ENCODE measurements at regions not wholly inside any gene's neighbourhood (a gene's known extent, or its start where the extent isn't known, plus 50 kb on each side); places are given as distances from the start of the nearest gene placed in this dataset.

DNA sequence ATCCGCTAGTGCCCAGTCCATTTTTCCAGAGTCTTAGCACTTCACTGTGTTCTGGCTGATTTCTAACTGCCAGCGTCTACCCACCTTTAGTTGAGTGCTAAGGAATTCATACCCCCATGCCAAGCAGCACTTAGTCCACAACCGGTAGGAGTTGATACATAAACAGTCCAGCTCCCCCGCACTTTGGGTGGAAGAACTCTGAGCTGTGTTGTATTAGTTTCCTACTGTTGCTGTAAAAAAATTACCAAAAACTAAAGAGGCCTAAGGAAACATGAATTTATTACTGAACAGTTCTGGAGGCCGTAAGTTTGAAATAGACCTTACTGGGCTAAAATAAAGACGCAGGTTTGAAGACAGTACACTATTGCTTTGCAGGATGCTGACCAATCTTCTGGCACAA lies 87.6 kb downstream of the SLC24A2 start:
- Histone ChIP-seq H3K4me3 (ENCODE audit: low read length) (no peak overlapping the region), H3K23ac (ENCODE audit: low read length) (no peak overlapping the region), H3K79me2 (ENCODE audit: control insufficient read depth, insufficient read depth, low read length) (no peaks in the 10 kb centered on the region), H2AK5ac (ENCODE audit: low read length) (no peak overlapping the region), H4K8ac (ENCODE audit: low read depth, low read length) (no peak overlapping the region), H3K36me3 (ENCODE audit: control insufficient read depth, insufficient read depth, low read length) (no peaks in the 10 kb centered on the region), H3K27me3 (ENCODE audit: insufficient read depth, low read length, poor library complexity) (no peaks in the 10 kb centered on the region), H2BK120ac (ENCODE audit: low read depth, low read length) (peak overlapping the region; percentile 45), H3K79me1 (ENCODE audit: low read length) (no peaks in the 10 kb centered on the region), H3K4ac (ENCODE audit: low read depth, low read length) (no peak overlapping the region), H3K4me2 (ENCODE audit: low read length) (no peak overlapping the region), H2BK15ac (replicated peaks; ENCODE audit: low read depth) (no peak overlapping the region), H3K56ac (ENCODE audit: low read length) (no peak overlapping the region), H3K4me1 (ENCODE audit: control insufficient read depth, low read depth, low read length) (peaks cover 4% of the 10 kb centered on the region), H4K5ac (ENCODE audit: low read length) (no peak overlapping the region), H3K9ac (ENCODE audit: low read length) (no peak overlapping the region), H3K18ac (ENCODE audit: low read length) (no peak overlapping the region), H3K27ac (ENCODE audit: low read depth, low read length) (no peak overlapping the region), H2BK5ac (ENCODE audit: low read length) (no peak overlapping the region)
- DNase-seq: no peak
- no CpG with 5 or more reads among the region's 6 CpGs for WGBS (ENCODE audit: extremely low coverage, insufficient coverage, low lambda C conversion rate)

DNA sequence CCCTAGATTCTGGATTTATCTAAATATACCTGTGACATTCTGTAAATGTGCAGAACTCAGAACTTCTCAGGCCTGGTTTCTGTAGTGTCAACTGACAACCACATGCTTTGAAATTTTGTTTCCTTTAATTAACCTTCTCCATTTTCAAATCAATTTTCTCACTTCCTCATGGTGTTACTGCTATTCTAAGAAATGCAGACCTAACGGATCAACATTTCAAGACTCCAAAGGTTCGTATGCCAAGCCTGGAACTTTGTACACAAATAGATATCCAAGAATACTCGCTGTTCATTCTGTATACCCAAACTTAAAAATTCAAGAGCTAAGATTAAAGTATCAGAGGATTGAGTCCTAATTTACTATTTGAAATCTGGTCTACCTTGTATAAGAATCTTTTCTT lies 88.1 kb downstream of the SLC24A2 start:
- H2BK5ac ChIP-seq (ENCODE audit: low read length): no peak overlapping the region
- no peak overlapping the region for H3K27ac ChIP-seq (ENCODE audit: low read depth, low read length)
- H3K36me3 ChIP-seq (ENCODE audit: control insufficient read depth, insufficient read depth, low read length): no peaks in the 10 kb centered on the region
- H3K4me1 ChIP-seq (ENCODE audit: control insufficient read depth, low read depth, low read length): peaks cover 4% of the 10 kb centered on the region
- no peak overlapping the region for H3K9ac ChIP-seq (ENCODE audit: low read length)
- no peak overlapping the region for H2AK5ac ChIP-seq (ENCODE audit: low read length)
- H3K27me3 ChIP-seq (ENCODE audit: insufficient read depth, low read length, poor library complexity): no peaks in the 10 kb centered on the region
- H3K23ac ChIP-seq (ENCODE audit: low read length): no peak overlapping the region
- no peak overlapping the region for H4K5ac ChIP-seq (ENCODE audit: low read length)
- H2BK120ac ChIP-seq (ENCODE audit: low read depth, low read length): no peak overlapping the region
- no peak overlapping the region for H3K4me2 ChIP-seq (ENCODE audit: low read length)
- DNase-seq: no peak
- no peak overlapping the region for H3K4me3 ChIP-seq (ENCODE audit: low read length)
- H3K18ac ChIP-seq (ENCODE audit: low read length): no peak overlapping the region
- no peak overlapping the region for H4K8ac ChIP-seq (ENCODE audit: low read depth, low read length)
- no CpG with 5 or more reads among the region's 3 CpGs for WGBS (ENCODE audit: extremely low coverage, insufficient coverage, low lambda C conversion rate)
- no peak overlapping the region for H3K4ac ChIP-seq (ENCODE audit: low read depth, low read length)
- H3K79me2 ChIP-seq (ENCODE audit: control insufficient read depth, insufficient read depth, low read length): no peaks in the 10 kb centered on the region
- H2BK15ac ChIP-seq (replicated peaks; ENCODE audit: low read depth): no peak overlapping the region
- H3K79me1 ChIP-seq (ENCODE audit: low read length): no peaks in the 10 kb centered on the region
- H3K56ac ChIP-seq (ENCODE audit: low read length): no peak overlapping the region

GRCh38 chr9:19699756-19700155 lies 89.1 kb downstream of the SLC24A2 start:
- Histone ChIP-seq H3K27me3 (ENCODE audit: insufficient read depth, low read length, poor library complexity) (no peaks in the 10 kb centered on the region), H2AK5ac (ENCODE audit: low read length) (no peak overlapping the region), H2BK120ac (ENCODE audit: low read depth, low read length) (no peak overlapping the region), H3K18ac (ENCODE audit: low read length) (no peak overlapping the region), H3K4ac (ENCODE audit: low read depth, low read length) (no peak overlapping the region), H2BK15ac (replicated peaks; ENCODE audit: low read depth) (no peak overlapping the region), H3K4me1 (ENCODE audit: control insufficient read depth, low read depth, low read length) (peaks cover 4% of the 10 kb centered on the region), H3K9ac (ENCODE audit: low read length) (no peak overlapping the region), H3K79me2 (ENCODE audit: control insufficient read depth, insufficient read depth, low read length) (no peaks in the 10 kb centered on the region), H2BK5ac (ENCODE audit: low read length) (no peak overlapping the region), H4K5ac (ENCODE audit: low read length) (no peak overlapping the region), H3K79me1 (ENCODE audit: low read length) (no peaks in the 10 kb centered on the region), H3K4me2 (ENCODE audit: low read length) (no peak overlapping the region), H3K23ac (ENCODE audit: low read length) (no peak overlapping the region), H3K56ac (ENCODE audit: low read length) (no peak overlapping the region), H3K4me3 (ENCODE audit: low read length) (no peak overlapping the region), H3K36me3 (ENCODE audit: control insufficient read depth, insufficient read depth, low read length) (no peaks in the 10 kb centered on the region), H4K8ac (ENCODE audit: low read depth, low read length) (no peak overlapping the region), H3K27ac (ENCODE audit: low read depth, low read length) (no peak overlapping the region)
- no CpG with 5 or more reads among the region's 3 CpGs for WGBS (ENCODE audit: extremely low coverage, insufficient coverage, low lambda C conversion rate)
- DNase-seq: peak; percentile 49

DNA sequence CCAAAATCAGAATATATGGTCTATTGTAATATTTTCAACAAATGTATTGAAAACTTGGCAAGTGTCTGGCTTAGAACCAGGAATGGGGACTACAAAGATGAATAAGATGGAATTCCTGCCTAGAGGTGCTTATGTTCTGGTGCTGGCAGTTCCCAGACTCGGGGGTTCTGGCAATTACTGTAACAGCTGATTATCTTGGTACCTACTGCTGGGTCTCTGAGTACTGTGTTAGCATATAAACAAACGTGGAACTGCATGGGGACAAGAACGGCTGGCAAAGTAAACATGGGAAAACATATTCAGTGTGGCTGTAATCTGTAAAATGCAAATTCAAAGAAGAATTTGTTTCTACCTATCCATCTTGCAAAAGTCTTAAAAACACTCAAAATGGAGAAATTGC lies 89.9 kb downstream of the SLC24A2 start:
- no peak overlapping the region for H3K56ac ChIP-seq (ENCODE audit: low read length)
- no peak overlapping the region for H2AK5ac ChIP-seq (ENCODE audit: low read length)
- H4K8ac ChIP-seq (ENCODE audit: low read depth, low read length): no peak overlapping the region
- peak; percentile 73 for DNase-seq
- H3K9ac ChIP-seq (ENCODE audit: low read length): no peak overlapping the region
- H3K4me2 ChIP-seq (ENCODE audit: low read length): no peak overlapping the region
- no peak overlapping the region for H3K18ac ChIP-seq (ENCODE audit: low read length)
- H3K4ac ChIP-seq (ENCODE audit: low read depth, low read length): no peak overlapping the region
- H3K79me1 ChIP-seq (ENCODE audit: low read length): no peaks in the 10 kb centered on the region
- peaks cover 4% of the 10 kb centered on the region for H3K4me1 ChIP-seq (ENCODE audit: control insufficient read depth, low read depth, low read length)
- no peaks in the 10 kb centered on the region for H3K27me3 ChIP-seq (ENCODE audit: insufficient read depth, low read length, poor library complexity)
- H3K4me3 ChIP-seq (ENCODE audit: low read length): no peak overlapping the region
- H2BK120ac ChIP-seq (ENCODE audit: low read depth, low read length): no peak overlapping the region
- no CpG with 5 or more reads among the region's 3 CpGs for WGBS (ENCODE audit: extremely low coverage, insufficient coverage, low lambda C conversion rate)
- H3K36me3 ChIP-seq (ENCODE audit: control insufficient read depth, insufficient read depth, low read length): no peaks in the 10 kb centered on the region
- no peak overlapping the region for H3K27ac ChIP-seq (ENCODE audit: low read depth, low read length)
- H4K5ac ChIP-seq (ENCODE audit: low read length): no peak overlapping the region
- H2BK15ac ChIP-seq (replicated peaks; ENCODE audit: low read depth): no peak overlapping the region
- H2BK5ac ChIP-seq (ENCODE audit: low read length): no peak overlapping the region
- no peak overlapping the region for H3K23ac ChIP-seq (ENCODE audit: low read length)
- H3K79me2 ChIP-seq (ENCODE audit: control insufficient read depth, insufficient read depth, low read length): no peaks in the 10 kb centered on the region

GRCh38 chr9:19694601-19695000 lies 94.2 kb downstream of the SLC24A2 start:
- no peak overlapping the region for H2BK15ac ChIP-seq (replicated peaks; ENCODE audit: low read depth)
- H3K36me3 ChIP-seq (ENCODE audit: control insufficient read depth, insufficient read depth, low read length): no peaks in the 10 kb centered on the region
- DNase-seq: no peak
- no peaks in the 10 kb centered on the region for H3K79me2 ChIP-seq (ENCODE audit: control insufficient read depth, insufficient read depth, low read length)
- no peak overlapping the region for H3K18ac ChIP-seq (ENCODE audit: low read length)
- no peak overlapping the region for H3K4me2 ChIP-seq (ENCODE audit: low read length)
- H3K4ac ChIP-seq (ENCODE audit: low read depth, low read length): no peak overlapping the region
- no peaks in the 10 kb centered on the region for H3K79me1 ChIP-seq (ENCODE audit: low read length)
- H3K23ac ChIP-seq (ENCODE audit: low read length): no peak overlapping the region
- no peak overlapping the region for H4K8ac ChIP-seq (ENCODE audit: low read depth, low read length)
- no peak overlapping the region for H4K5ac ChIP-seq (ENCODE audit: low read length)
- H3K27me3 ChIP-seq (ENCODE audit: insufficient read depth, low read length, poor library complexity): no peaks in the 10 kb centered on the region
- no peak overlapping the region for H3K56ac ChIP-seq (ENCODE audit: low read length)
- no peak overlapping the region for H3K4me3 ChIP-seq (ENCODE audit: low read length)
- H2BK5ac ChIP-seq (ENCODE audit: low read length): no peak overlapping the region
- H2AK5ac ChIP-seq (ENCODE audit: low read length): no peak overlapping the region
- H3K4me1 ChIP-seq (ENCODE audit: control insufficient read depth, low read depth, low read length): peaks cover 4% of the 10 kb centered on the region
- WGBS (ENCODE audit: extremely low coverage, insufficient coverage, low lambda C conversion rate): no CpG with 5 or more reads among the region's 3 CpGs
- no peak overlapping the region for H3K27ac ChIP-seq (ENCODE audit: low read depth, low read length)
- no peak overlapping the region for H3K9ac ChIP-seq (ENCODE audit: low read length)
- no peak overlapping the region for H2BK120ac ChIP-seq (ENCODE audit: low read depth, low read length)

GRCh38 chr9:19690128-19690527 lies 98.7 kb downstream of the SLC24A2 start:
- Histone ChIP-seq H2BK5ac (ENCODE audit: low read length) (no peak overlapping the region), H3K36me3 (ENCODE audit: control insufficient read depth, insufficient read depth, low read length) (no peaks in the 10 kb centered on the region), H3K4me3 (ENCODE audit: low read length) (no peak overlapping the region), H3K18ac (ENCODE audit: low read length) (no peak overlapping the region), H2BK120ac (ENCODE audit: low read depth, low read length) (no peak overlapping the region), H3K79me2 (ENCODE audit: control insufficient read depth, insufficient read depth, low read length) (no peaks in the 10 kb centered on the region), H3K9ac (ENCODE audit: low read length) (no peak overlapping the region), H3K56ac (ENCODE audit: low read length) (no peak overlapping the region), H3K27ac (ENCODE audit: low read depth, low read length) (no peak overlapping the region), H3K23ac (ENCODE audit: low read length) (no peak overlapping the region), H3K4me1 (ENCODE audit: control insufficient read depth, low read depth, low read length) (no peaks in the 10 kb centered on the region), H4K8ac (ENCODE audit: low read depth, low read length) (no peak overlapping the region), H2AK5ac (ENCODE audit: low read length) (no peak overlapping the region), H2BK15ac (replicated peaks; ENCODE audit: low read depth) (no peak overlapping the region), H3K27me3 (ENCODE audit: insufficient read depth, low read length, poor library complexity) (no peaks in the 10 kb centered on the region), H3K4ac (ENCODE audit: low read depth, low read length) (no peak overlapping the region), H4K5ac (ENCODE audit: low read length) (no peak overlapping the region), H3K4me2 (ENCODE audit: low read length) (no peak overlapping the region), H3K79me1 (ENCODE audit: low read length) (no peaks in the 10 kb centered on the region)
- WGBS (ENCODE audit: extremely low coverage, insufficient coverage, low lambda C conversion rate): no CpG with 5 or more reads among the region's 5 CpGs
- DNase-seq: no peak
